ENCODE measurements at regions not wholly inside any gene's neighbourhood (a gene's known extent, or its start where the extent isn't known, plus 50 kb on each side); places are given as distances from the start of the nearest gene placed in this dataset.
"Not testable (repeated sequence)": the region's sequence is repeated elsewhere in the genome, so short reads cannot be mapped to it uniquely, and the experiment has no call there.

DNA sequence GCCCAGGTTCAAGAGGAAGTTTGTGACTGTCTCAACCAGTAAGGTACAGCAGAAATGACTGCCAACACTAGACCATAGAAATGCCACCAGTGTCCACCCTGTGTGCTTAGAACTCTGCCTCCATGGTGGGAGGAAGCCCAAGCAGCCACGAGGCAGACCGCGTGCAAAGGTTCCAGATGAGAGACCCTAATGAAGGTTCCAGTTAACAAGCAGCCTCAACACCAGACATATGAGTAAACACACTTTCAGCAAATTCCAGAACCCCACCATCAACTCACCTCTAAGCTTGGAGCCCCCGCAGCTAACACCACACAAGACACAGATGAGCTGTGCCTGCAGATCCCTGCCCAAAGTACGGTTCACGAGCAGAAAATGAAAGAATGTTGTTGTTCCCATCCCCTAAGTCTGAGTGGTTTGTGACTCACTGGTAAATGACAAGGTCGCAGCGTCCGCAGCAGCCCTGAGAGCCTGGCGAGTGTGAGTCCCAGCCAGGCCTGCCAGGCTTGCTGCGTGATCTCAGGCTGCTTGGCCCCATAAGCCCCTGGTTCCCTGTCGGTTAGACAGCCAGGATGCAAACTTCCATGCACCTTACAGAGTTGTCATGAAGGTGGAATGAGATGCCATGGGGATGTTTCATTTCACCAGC is 193.7 kb downstream of the C16orf95 start:
- no peak for DNase-seq

DNA sequence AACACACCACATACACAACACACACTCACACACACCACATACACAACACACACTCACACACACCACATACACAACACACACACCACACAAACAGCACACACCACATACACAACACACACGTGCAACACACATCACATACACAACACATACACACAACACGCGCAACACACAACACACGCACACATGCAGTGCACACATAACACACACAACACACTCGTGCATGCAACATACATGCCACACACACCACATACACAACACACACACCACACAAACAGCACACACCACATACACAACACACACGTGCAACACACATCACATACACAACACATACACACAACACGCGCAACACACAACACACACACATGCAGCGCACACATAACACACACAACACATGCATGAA is 192.8 kb downstream of the C16orf95 start:
- not testable (repeated sequence) for DNase-seq

DNA sequence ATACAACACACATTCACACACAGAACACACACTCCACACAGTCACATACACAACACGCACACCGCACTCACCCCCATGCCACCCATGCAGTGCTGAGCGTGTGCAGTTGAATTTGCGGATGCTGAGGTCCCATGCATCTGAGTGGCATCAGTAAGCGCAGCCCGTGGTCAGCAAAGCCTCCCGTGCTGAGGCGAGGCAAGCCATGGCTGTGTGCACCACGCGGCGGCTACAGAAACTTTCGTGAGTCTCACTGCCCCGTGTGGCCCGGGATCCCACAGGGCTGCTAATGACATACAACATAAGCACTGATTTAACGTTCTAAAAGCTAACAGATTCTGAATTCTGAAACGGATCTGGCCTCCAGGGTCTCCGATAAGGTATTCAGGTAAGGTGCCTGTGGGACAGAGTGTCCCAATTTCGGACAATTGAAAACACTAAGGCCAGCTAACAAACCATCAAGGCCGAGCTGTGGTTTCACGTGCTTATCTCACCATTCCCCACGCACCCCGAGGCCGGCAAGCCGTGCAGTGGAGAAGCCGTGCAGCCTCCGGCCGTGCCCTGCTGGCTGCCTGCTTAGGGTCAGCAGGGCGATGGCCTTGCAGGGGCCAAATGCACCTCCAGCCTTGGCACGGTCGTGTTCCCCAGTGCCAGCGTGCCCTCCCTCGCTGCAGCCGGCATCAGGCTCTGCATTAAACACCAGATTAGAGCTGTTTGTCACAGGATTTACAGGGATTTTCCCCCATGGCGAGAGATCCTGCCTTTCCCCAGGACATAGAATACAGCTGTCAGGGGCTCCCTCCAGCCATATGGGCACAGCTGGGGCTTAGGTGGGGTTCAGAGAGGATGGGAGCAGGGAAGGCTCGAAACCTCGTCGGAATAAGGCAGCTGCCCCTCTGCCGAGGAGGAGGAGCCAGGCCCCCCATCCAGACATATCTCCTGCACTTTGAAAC is 191.7 kb downstream of the C16orf95 start:
- DNase-seq = peak; percentile 43

DNA sequence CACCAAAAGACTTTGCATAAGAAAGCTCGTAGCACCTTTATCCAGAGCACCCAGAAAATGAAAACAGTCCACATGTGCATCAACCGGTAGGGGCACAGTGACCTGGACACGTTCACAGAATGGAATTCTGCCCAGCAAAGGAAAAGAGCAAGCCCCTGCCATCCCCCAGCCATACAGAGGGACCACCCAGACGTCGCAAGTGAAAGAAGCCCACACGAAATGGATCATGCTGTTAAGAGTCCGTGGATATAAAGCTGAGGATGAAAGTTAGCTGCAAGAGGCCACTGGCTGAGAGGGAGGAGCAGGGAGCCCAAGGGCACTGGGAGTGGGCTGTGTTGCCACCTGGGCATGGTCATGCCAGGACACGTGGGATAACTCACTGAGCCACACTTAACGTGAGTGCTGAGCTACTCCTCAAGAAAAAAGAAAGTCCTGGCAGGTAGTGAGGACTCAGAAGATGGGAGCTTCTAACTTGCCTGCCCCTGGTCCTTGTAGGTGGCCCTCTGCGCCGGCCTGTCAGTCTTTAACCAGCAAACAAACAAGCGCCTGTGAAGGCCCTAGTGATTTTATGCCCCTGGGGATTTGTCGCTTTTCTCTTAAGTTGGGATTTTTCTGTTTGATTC is 190.7 kb downstream of the C16orf95 start:
- DNase-seq = no peak

DNA sequence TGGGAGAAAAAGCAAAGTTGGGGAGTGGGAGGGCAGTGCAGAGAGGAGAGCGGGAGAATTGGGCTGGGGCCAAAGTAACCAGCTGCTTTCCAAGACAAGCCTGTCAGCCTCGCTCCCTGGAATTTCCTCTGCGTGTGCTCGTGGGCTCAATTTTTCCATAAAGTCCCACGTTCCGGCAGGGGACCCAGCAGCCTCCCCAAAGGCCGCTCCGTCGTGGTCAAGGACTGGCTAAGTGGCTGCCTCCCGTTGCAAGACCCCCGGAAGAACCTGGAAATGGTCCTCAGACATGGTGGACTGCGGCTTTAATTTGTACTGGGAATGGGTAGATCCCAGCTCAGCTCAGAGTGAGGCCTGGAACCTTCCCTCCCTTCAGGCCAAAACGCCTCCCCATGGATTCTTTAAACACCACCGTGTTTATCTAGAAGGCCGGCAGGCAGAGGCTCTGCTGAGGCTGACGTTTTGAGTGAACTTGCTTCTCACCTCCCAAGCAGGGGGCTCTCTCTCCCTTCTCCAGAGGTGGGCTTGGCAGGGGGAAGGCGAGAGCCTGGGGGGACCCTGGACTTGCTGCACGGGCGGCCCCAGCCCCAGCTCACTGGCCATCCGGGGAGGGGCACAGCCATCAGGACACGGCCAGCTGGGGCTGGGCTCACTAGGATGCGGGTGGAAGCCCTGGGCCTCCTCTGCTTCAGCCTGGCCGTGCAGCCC is 190.0 kb downstream of the C16orf95 start:
- DNase-seq = peak; percentile 81

DNA sequence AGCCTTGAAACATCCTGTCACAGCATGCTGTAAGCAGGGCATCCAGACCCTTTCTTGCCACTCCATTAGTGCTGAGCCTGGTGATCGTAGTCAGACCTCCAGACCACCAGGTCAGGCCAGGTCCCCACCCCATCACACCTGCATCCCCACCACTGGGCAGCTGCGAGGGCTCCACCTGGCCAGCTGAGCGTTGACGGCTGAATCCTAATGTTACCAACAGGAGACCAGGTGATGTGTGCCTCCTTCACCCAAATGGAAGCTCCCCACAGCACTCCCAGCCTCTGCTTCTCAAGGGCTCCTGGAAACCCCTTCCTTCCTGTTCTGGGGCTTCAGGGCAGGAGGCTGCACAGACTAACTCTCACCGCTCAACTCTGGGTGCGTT is 189.4 kb downstream of the C16orf95 start:
- DNase-seq = no peak

GRCh38 chr16:87129771-87130170 is 187.4 kb downstream of the C16orf95 start:
- no peak for DNase-seq

DNA sequence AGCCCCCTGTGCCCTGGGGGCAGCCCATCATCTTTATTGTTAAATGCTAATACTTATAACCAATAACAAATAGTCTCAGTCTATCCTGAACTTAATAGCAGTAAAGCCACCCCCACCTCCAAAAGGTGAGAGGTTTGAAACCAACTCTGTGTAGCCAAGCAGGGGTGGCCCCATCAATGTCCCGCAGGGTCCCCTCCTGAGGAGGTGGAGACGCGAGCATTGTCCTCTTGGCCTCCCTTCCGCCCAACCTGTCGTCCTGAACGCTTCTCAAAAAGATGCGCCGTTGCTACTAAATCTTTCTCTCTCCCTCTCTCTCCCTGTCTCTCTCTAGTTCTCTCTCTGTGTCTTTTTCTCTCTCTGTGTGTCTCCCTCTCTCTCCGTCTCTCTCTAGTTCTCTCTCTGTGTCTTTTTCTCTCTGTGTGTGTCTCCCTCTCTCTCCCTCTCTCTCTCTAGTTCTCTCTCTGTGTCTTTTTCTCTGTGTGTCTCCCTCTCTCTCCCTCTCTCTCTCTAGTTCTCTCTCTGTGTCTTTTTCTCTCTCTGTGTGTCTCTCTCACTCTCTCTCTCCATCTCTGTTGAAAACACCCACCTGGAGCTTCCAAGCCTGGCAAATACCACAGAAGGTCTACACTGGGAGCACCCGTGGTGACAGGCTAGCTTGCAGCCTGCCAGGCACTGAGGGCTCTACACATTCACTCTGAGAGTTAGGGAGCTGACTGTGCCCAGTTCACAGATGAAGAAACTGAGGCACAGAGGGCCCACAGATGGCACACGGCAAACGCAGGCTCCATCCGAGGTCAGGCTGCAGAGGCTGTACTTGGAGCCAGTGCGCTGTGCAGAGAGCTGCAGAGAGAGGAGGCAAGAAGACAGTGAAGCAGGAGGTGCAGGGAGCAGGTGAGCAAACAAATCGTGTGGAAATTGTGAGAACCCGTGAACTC is 185.9 kb downstream of the C16orf95 start:
- no peak for DNase-seq

- peak; percentile 36 for DNase-seq
Measured at GRCh38 chr16:87131996-87132345, 185.2 kb downstream of the C16orf95 start.

DNA sequence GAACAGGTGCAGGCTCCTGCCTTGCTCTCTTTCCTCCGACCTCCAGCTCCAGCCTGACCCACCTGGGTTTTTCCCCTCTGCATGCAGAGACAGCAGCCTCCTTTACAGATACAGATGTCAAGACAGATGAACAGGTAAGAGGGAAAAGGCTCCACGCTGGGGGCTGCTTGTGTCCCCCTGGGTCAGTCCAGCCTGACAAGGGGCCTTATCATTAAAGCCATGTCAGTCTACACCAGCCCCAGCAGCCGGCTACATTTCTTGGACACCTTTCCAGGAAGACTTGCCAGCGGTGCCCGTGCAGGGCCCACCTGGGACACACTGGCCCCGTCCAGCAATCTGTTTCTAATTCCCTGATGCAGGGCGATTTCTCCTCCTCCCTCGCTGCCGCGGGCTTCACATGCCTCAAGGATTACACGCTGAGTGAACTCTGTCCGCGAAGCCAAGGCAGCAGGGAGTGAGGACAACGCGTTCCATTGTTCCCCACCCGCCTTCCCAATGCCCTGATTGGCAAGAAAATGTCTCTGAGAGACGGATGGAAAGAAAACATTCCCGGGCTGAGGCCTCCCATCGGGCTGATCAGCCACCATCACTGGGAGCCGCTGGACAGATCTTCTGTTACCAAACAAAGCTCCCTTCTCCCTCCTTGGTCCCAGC is 184.7 kb downstream of the C16orf95 start:
- DNase-seq = peak; percentile 94

DNA sequence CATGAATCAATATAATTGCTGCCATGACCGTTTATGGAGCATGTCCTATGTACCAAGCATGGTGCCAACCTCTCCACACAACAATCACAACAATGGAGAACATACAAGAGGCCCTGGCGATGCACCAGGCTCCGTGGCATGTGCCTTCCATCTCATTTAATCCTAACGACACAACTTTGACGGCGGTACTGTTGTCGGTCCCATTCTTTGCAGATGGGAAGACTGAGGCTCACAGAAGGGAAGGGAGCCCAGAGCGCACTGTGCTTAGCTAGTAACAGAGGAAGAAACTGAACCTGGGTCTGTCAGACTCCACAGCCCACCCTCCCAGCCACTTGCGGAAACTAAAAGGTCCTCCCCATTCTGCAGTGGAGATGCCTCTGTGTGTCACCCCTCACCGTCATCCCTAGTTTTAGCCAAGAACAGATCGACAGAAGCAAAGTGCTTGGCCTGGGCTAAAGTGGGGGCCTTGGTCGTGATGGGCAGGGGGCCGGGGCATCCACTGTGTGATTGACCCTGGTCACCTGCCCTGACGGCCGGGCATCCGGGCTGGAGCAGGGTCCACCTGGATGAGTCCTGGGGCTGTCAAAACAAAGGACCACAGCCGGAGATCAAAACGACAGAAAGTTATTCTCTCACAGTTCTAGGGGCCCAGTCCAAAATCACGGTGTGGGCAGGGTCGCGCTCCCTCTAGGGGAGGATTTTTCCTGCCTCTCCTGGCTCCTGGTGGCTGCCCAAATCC is 183.9 kb downstream of the C16orf95 start:
- DNase-seq = no peak

- DNase-seq = no peak
Measured at GRCh38 chr16:87133966-87134627, 183.1 kb downstream of the C16orf95 start.

GRCh38 chr16:87134628-87134995 is 182.6 kb downstream of the C16orf95 start:
- DNase-seq = no peak

- no peak for DNase-seq
Measured at GRCh38 chr16:87135246-87136030, 181.8 kb downstream of the C16orf95 start.

DNA sequence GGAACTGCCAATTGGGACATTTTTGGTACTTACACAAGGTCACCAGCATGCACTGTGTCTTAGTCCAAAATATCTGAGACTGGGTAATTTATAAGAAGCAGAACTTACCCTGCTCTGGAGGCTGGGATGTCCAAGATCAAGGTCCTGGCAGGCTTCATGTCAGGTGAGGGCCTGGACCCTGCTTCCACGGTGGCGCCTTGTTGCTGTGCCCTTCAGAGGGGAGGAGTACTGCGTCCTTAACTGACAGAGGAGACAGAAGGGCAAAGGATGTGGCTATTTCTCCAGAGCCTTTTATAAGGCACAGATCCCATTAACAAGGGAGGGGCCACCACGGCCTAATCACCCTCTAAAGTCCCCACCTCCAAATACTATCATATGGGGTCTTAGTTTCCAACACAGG is 178.9 kb downstream of the C16orf95 start:
- DNase-seq = no peak

- no peak for DNase-seq
Measured at GRCh38 chr16:87138738-87139267, 178.4 kb downstream of the C16orf95 start.

GRCh38 chr16:87140211-87141200 is 176.7 kb downstream of the C16orf95 start:
- no peak for DNase-seq

DNA sequence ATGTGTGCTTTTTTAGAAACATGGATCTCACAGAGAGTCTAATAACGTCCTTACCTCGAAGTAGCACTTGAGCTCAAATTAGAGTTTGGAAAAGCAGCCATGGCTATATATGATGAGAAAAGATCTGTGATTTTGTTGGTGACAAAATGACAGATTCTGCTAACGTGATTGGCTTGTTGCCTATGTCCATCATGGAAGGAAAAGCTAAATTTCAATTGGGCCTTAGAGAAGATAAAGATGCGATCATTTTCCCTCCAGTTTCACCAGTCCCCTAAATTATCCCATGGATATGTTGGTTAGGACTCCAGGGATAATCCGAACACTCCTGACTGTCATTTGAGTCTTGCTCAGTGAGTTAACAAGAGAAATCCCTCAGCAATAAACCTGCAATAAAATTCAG is 175.8 kb downstream of the C16orf95 start:
- no peak for DNase-seq
